HepG2 (cell line): ENCODE measurements at regions not wholly inside any gene's neighbourhood (a gene's known extent, or its start where the extent isn't known, plus 50 kb on each side); places are given as distances from the start of the nearest gene placed in this dataset.

ENCODE experiments used
- ATAC-seq: fragments of 200-7000 bp; cut with Tn5 transposase; 3 replicates; pipeline ENCODE4 v1.9.1; 2020; ENCODE audit warnings: mild to moderate bottlenecking, moderate library complexity
- BruUV-seq: library from RNA; stranded (reverse); fragments of 400-500 nt; replicated peaks from 2 replicates; lab custom pipeline; 2021; lab: Mats Ljungman, UMichigan
- CTCF ChIA-PET: fragments of 300-600 bp; formaldehyde crosslinking; extraction: SDS; loops from one replicate; lab custom pipeline; 2021; ENCODE audit warnings: low total read pairs, inconsistent platforms, low intra/inter-chr PET ratio; lab: Yijun Ruan, JAX
- POLR2A ChIA-PET: fragments of 350-600 bp; sonication (Branson Sonifier 250); formaldehyde crosslinking; loops from one replicate; lab custom pipeline; 2020; ENCODE audit warnings: antibody characterized with exemption, inconsistent platforms; lab: Yijun Ruan, JAX
- DNase-seq: peaks from one replicate; pipeline ENCODE4 v3.0.0-alpha.2; 2015; ENCODE audit warnings: low spot score
- FAIRE-seq: peaks from 3 replicates; lab custom pipeline; 2011; peaks lifted over from hg19 to GRCh38; lab: Jason Lieb, UNC
- H2AFZ ChIP-seq: one replicate; pipeline ENCODE4 v1.6.1; 2011; ENCODE audit warnings: low read length, inconsistent platforms
- H3K27ac ChIP-seq: fragments of 300-600 bp; 3 replicates; pipeline ENCODE4 v1.8.0; 2011; ENCODE audit warnings: mixed run types, mild to moderate bottlenecking, mixed read lengths, low read length, inconsistent platforms; ENCODE audit not compliant: insufficient read depth; ENCODE audit errors: extremely low read length
- H3K27me3 ChIP-seq, 2 experiments: fragments of 200-600 bp in 1 of 2; 2 replicates in 1 of 2; 3 replicates in 1 of 2; pipeline versions ENCODE4 v1.6.0 to v1.8.0; 2011; ENCODE audit warnings: low read length in 2 of 2, mild to moderate bottlenecking in 2 of 2, moderate library complexity in 2 of 2, inconsistent platforms in 1 of 2; ENCODE audit not compliant: insufficient read depth in 2 of 2, control insufficient read depth in 1 of 2
- H3K36me3 ChIP-seq, 2 experiments: fragments of 200-600 bp in 1 of 2; replicated peaks in 1 of 2; 2 replicates in 1 of 2; 3 replicates in 1 of 2; pipeline versions ENCODE4 v1.5.1 to v1.8.0; 2011; ENCODE audit warnings: low read length in 2 of 2, inconsistent platforms in 1 of 2; ENCODE audit not compliant: insufficient read depth in 2 of 2, control insufficient read depth in 1 of 2
- H3K4me1 ChIP-seq: 2 replicates; pipeline ENCODE4 v1.5.1; 2012; ENCODE audit warnings: low read length, inconsistent platforms; ENCODE audit not compliant: insufficient read depth
- H3K4me2 ChIP-seq: 2 replicates; pipeline ENCODE4 v1.6.0; 2011; ENCODE audit warnings: low read depth, low read length, inconsistent platforms
- H3K4me3 ChIP-seq, 3 experiments: fragments of 200-600 bp in 1 of 3; sonication (generic), shearing (Covaris generic) in 1 of 3; replicated peaks in 1 of 3; 2 replicates each; pipeline ENCODE4 v1.5.1; 2011 to 2016; ENCODE audit warnings: low read length in 3 of 3, inconsistent platforms in 2 of 3, low read depth in 2 of 3, mild to moderate bottlenecking in 2 of 3, control low read depth in 1 of 3, mixed read lengths in 1 of 3; ENCODE audit not compliant: insufficient read depth in 1 of 3
- H3K79me2 ChIP-seq: one replicate; pipeline ENCODE4 v1.6.1; 2011; ENCODE audit warnings: low read length, inconsistent platforms; ENCODE audit not compliant: insufficient read depth
- H3K9ac ChIP-seq: 2 replicates; pipeline ENCODE4 v1.6.0; 2011; ENCODE audit warnings: mild to moderate bottlenecking, low read depth, low read length, inconsistent platforms; ENCODE audit not compliant: insufficient read depth
- H3K9me3 ChIP-seq: 2 replicates; pipeline ENCODE4 v1.5.1; 2012; ENCODE audit warnings: mild to moderate bottlenecking, low read length
- H4K20me1 ChIP-seq: 2 replicates; pipeline ENCODE4 v1.6.0; 2011; ENCODE audit warnings: inconsistent platforms, mild to moderate bottlenecking, low read length, moderate library complexity; ENCODE audit not compliant: insufficient read depth
- HNF4G ChIP-seq, 2 experiments: sonication (generic) in 1 of 2; formaldehyde crosslinking in 1 of 2; IDR thresholded peaks; 2 replicates each; pipeline versions ENCODE4 v1.4.0 to v1.6.1; 2011 to 2020; ENCODE audit warnings: borderline replicate concordance in 2 of 2, low read depth in 2 of 2, mild to moderate bottlenecking in 2 of 2, low read length in 1 of 2, missing genetic modification reagents in 1 of 2, moderate library complexity in 1 of 2
- KAT2B ChIP-seq: fragments of 150-350 bp; IDR thresholded peaks from 2 replicates; pipeline ENCODE4 v1.6.1; 2014; ENCODE audit warnings: low read depth, low read length, borderline replicate concordance
- NONO ChIP-seq, 2 experiments: fragments of 450-650 bp in 1 of 2; sonication (generic) in 1 of 2; formaldehyde crosslinking in 1 of 2; IDR thresholded peaks in 1 of 2; conservative IDR thresholded peaks in 1 of 2; 2 replicates each; pipeline versions ENCODE4 v1.6.1 to v1.8.0; 2017 to 2022; ENCODE audit warnings: mild to moderate bottlenecking in 1 of 2, missing genetic modification reagents in 1 of 2, moderate library complexity in 1 of 2
- SNAPC4 ChIP-seq: sonication (generic); formaldehyde crosslinking; IDR thresholded peaks from 2 replicates; pipeline ENCODE4 v1.4.0; 2020; ENCODE audit warnings: mild to moderate bottlenecking, missing genetic modification reagents
- ZBTB7B ChIP-seq: sonication (generic); formaldehyde crosslinking; IDR thresholded peaks from 2 replicates; pipeline ENCODE4 v1.4.0; 2020; ENCODE audit warnings: missing genetic modification reagents
- ZNF18 ChIP-seq: sonication (generic); formaldehyde crosslinking; IDR thresholded peaks from 2 replicates; pipeline ENCODE4 v1.8.0; 2022; ENCODE audit warnings: mild to moderate bottlenecking, missing genetic modification reagents; ENCODE audit not compliant: insufficient replicate concordance
- ZNF280B ChIP-seq: sonication (generic); formaldehyde crosslinking; IDR thresholded peaks from 2 replicates; pipeline ENCODE4 v1.5.0; 2020; ENCODE audit warnings: missing genetic modification reagents, mild to moderate bottlenecking, borderline replicate concordance
- ZNF326 ChIP-seq: sonication (generic); formaldehyde crosslinking; IDR thresholded peaks from 2 replicates; pipeline ENCODE4 v1.4.0; 2020; ENCODE audit warnings: missing genetic modification reagents, borderline replicate concordance
- ZNF335 ChIP-seq: sonication (generic); formaldehyde crosslinking; IDR thresholded peaks from 2 replicates; pipeline ENCODE4 v1.4.0; 2020; ENCODE audit warnings: missing genetic modification reagents
- ZNF382 ChIP-seq: sonication (generic); formaldehyde crosslinking; IDR thresholded peaks from 2 replicates; pipeline ENCODE4 v1.5.0; 2020; ENCODE audit warnings: missing genetic modification reagents, mild to moderate bottlenecking, borderline replicate concordance
- ZNF510 ChIP-seq: sonication (generic); formaldehyde crosslinking; IDR thresholded peaks from 2 replicates; pipeline ENCODE4 v1.4.0; 2020; ENCODE audit warnings: low read depth, mild to moderate bottlenecking, missing genetic modification reagents
- ZNF660 ChIP-seq: sonication (generic); formaldehyde crosslinking; IDR thresholded peaks from 2 replicates; pipeline ENCODE4 v1.5.1; 2020; ENCODE audit warnings: mild to moderate bottlenecking, low read depth, missing genetic modification reagents, borderline replicate concordance
- ZSCAN30 ChIP-seq: sonication (generic); formaldehyde crosslinking; IDR thresholded peaks from 2 replicates; pipeline ENCODE4 v1.5.0; 2020; ENCODE audit warnings: mild to moderate bottlenecking, missing genetic modification reagents
- WGBS: methylation state at CpG from one replicate; pipeline ENCODE4 v1.1.6; 2017; ENCODE audit warnings: low lambda C conversion rate; 5-methylcytosine and 5-hydroxymethylcytosine counted together
- in situ Hi-C: cut with HindIII; loops from 2 replicates; pipeline ENCODE4 v1.10.0; 2017; ENCODE audit warnings: low pct_unique_long_range_greater_than_20kb; ENCODE audit not compliant: extremely low pct_ligation_motif_present
- intact Hi-C: fragments of 100-400 bp; cut with micrococcal nuclease; formaldehyde crosslinking; loops from one replicate; pipeline ENCODE4 v1.10.0; 2022; ENCODE audit not compliant: unreplicated experiment
- TF ChIP-seq, protein P1 (sequence below): IDR thresholded peaks from 2 replicates; pipeline ENCODE4 v1.6.1; 2016; ENCODE audit warnings: missing compliant biosample characterization, missing genetic modification reagents, borderline replicate concordance

DNA sequence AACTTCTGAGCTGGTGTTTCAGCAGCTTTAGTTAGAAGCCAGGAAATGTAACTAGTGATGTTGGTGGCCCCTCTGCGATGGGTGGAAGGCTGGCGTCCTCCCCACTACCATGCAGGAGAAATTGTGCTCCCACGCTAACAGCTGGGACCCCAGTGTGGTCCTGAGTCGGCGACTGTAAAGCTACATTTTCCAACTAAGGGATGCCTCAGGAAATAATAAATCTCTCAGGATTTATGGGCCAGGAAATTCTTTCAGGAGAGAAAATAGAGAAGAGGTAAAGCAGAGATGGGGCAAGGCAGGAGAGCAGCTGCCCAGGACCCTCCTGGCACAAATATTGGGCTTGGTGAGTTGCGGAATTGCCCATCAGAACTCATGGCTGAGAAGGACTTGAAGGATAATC is 186.9 kb downstream of the OPA1 start:
- ATAC-seq (no peak), FAIRE-seq (no peak), DNase-seq (no peak)
- Histone ChIP-seq H3K4me2 (no peak overlapping the region), H3K4me1 (peaks cover 82% of the 10 kb centered on the region), H3K27me3 (peaks cover 0 to 20% of the 10 kb centered on the region in 2 experiments; a peak in 4 of 5 replicates), H3K27ac (no peak overlapping the region), H4K20me1 (no peaks in the 10 kb centered on the region), H3K79me2 (no peaks in the 10 kb centered on the region), H2AFZ (no peak overlapping the region), H3K9ac (no peak overlapping the region), H3K4me3 (no peak overlapping the region), H3K9me3 (no peaks in the 10 kb centered on the region), H3K36me3 (no peaks in the 10 kb centered on the region)
- intact Hi-C loops, result loop anchor here (2.0 to 5.0 kb wide), 3 partner anchors 68 to 297 kb away; no protein-coding TSS in a partner anchor
- BruUV-seq, result no TSS peak
- WGBS, result 75% methylated on average over 6 of the region's 6 CpGs
- in situ Hi-C loops, result loop anchor here (5.0 kb wide), 1 partner anchor 357 kb away; the partner anchor contains the start of gene HES1
- ChIA-PET CTCF (interaction anchor here (1.9 to 2.7 kb wide), 2 partner anchors 358 to 536 kb away, joined by 8 to 17 read pairs; no protein-coding TSS in a partner anchor), POLR2A (no interaction called here)
- no peak for TF ChIP-seq NONO (IDR thresholded peaks at IDR 0.05)
- no peak for TF ChIP-seq NONO (CRISPR knock-in tag; conservative IDR thresholded peaks at IDR 0.05)
- TF ChIP-seq ZNF510 (CRISPR knock-in tag), result no peak
- no peak for TF ChIP-seq ZNF280B (CRISPR knock-in tag)
- TF ChIP-seq SNAPC4 (CRISPR knock-in tag), result no peak
- TF ChIP-seq HNF4G (IDR thresholded peaks at IDR 0.05; ENCODE audit: borderline replicate concordance, low read depth, low read length), result no peak
- no peak for TF ChIP-seq HNF4G (CRISPR knock-in tag; IDR thresholded peaks at IDR 0.05; ENCODE audit: borderline replicate concordance, low read depth)
- no peak for TF ChIP-seq ZBTB7B
- no peak for TF ChIP-seq KAT2B
- TF ChIP-seq, protein P1, sequence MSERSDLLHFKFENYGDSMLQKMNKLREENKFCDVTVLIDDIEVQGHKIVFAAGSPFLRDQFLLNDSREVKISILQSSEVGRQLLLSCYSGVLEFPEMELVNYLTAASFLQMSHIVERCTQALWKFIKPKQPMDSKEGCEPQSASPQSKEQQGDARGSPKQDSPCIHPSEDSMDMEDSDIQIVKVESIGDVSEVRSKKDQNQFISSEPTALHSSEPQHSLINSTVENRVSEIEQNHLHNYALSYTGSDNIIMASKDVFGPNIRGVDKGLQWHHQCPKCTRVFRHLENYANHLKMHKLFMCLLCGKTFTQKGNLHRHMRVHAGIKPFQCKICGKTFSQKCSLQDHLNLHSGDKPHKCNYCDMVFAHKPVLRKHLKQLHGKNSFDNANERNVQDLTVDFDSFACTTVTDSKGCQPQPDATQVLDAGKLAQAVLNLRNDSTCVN, result no peak
- no peak for TF ChIP-seq ZNF660 (CRISPR knock-in tag)
- no peak for TF ChIP-seq ZNF335 (CRISPR knock-in tag)
- TF ChIP-seq ZNF326 (CRISPR knock-in tag), result no peak
- TF ChIP-seq ZNF18 (CRISPR knock-in tag), result no peak
- TF ChIP-seq ZSCAN30 (CRISPR knock-in tag), result no peak
- no peak for TF ChIP-seq ZNF382
